ENCODE measurements at regions not wholly inside any gene's neighbourhood (a gene's known extent, or its start where the extent isn't known, plus 50 kb on each side); places are given as distances from the start of the nearest gene placed in this dataset.

- TF ChIP-seq CTCF (IDR thresholded peaks at IDR 0.05) (no peak), EZH2 (IDR thresholded peaks at IDR 0.05; ENCODE audit: borderline replicate concordance, insufficient read depth, low read depth, low read length, poor library complexity, severe bottlenecking) (no peak)
These were observed 192.0 kb upstream of the GATB start for GRCh38 chr4:151952711-151953254.

All from B cell (primary cell).